ENCODE measurements at regions not wholly inside any gene's neighbourhood (a gene's known extent, or its start where the extent isn't known, plus 50 kb on each side); places are given as distances from the start of the nearest gene placed in this dataset.

- TF ChIP-seq CTCF (IDR thresholded peaks at IDR 0.05; ENCODE audit: low read length) (no peak), EZH2 (IDR thresholded peaks at IDR 0.05; ENCODE audit: borderline replicate concordance, low read length) (no peak)
Observed at GRCh38 chr3:88572450-88572849, 422.7 kb downstream of the C3orf38 start.

All from OCI-LY1 (cell line).